ENCODE measurements at regions not wholly inside any gene's neighbourhood (a gene's known extent, or its start where the extent isn't known, plus 50 kb on each side); places are given as distances from the start of the nearest gene placed in this dataset.
"Not testable (repeated sequence)": the region's sequence is repeated elsewhere in the genome, so short reads cannot be mapped to it uniquely, and the experiment has no call there.

- H3K4me3 Mint-ChIP-seq, result no peak overlapping the region
- H3K27ac Mint-ChIP-seq (ENCODE audit: unreplicated experiment), result no peak overlapping the region
- no peaks in the 10 kb centered on the region for H3K27me3 Mint-ChIP-seq (ENCODE audit: low read depth)
- no peaks in the 10 kb centered on the region for H3K9me3 Mint-ChIP-seq
- no peaks in the 10 kb centered on the region for H3K36me3 Mint-ChIP-seq (ENCODE audit: low read depth)
- DNase-seq (ENCODE audit: low read depth, low spot score), result no peak
- TF ChIP-seq CTCF (conservative IDR thresholded peaks at IDR 0.05), result no peak
- no peaks in the 10 kb centered on the region for H3K4me1 Mint-ChIP-seq
These were observed 122.6 kb downstream of the TLR4 start for GRCh38 chr9:117826837-117827236.

- no peaks in the 10 kb centered on the region for H3K36me3 Mint-ChIP-seq (ENCODE audit: low read depth)
- H3K9me3 Mint-ChIP-seq, result no peaks in the 10 kb centered on the region
- no peaks in the 10 kb centered on the region for H3K4me1 Mint-ChIP-seq
- H3K27me3 Mint-ChIP-seq (ENCODE audit: low read depth), result no peaks in the 10 kb centered on the region
- no peak overlapping the region for H3K4me3 Mint-ChIP-seq
- no peak for DNase-seq (ENCODE audit: low read depth, low spot score)
- no peak for TF ChIP-seq CTCF (conservative IDR thresholded peaks at IDR 0.05)
- no peak overlapping the region for H3K27ac Mint-ChIP-seq (ENCODE audit: unreplicated experiment)
These were observed 123.3 kb downstream of the TLR4 start for GRCh38 chr9:117827456-117827855.

GRCh38 chr9:117828466-117828865 is 124.3 kb downstream of the TLR4 start:
- no peaks in the 10 kb centered on the region for H3K27me3 Mint-ChIP-seq (ENCODE audit: low read depth)
- H3K4me3 Mint-ChIP-seq, result no peak overlapping the region
- H3K36me3 Mint-ChIP-seq (ENCODE audit: low read depth), result no peaks in the 10 kb centered on the region
- H3K4me1 Mint-ChIP-seq, result no peaks in the 10 kb centered on the region
- H3K27ac Mint-ChIP-seq (ENCODE audit: unreplicated experiment), result no peak overlapping the region
- no peak for DNase-seq (ENCODE audit: low read depth, low spot score)
- no peak for TF ChIP-seq CTCF (conservative IDR thresholded peaks at IDR 0.05)
- no peaks in the 10 kb centered on the region for H3K9me3 Mint-ChIP-seq

DNA sequence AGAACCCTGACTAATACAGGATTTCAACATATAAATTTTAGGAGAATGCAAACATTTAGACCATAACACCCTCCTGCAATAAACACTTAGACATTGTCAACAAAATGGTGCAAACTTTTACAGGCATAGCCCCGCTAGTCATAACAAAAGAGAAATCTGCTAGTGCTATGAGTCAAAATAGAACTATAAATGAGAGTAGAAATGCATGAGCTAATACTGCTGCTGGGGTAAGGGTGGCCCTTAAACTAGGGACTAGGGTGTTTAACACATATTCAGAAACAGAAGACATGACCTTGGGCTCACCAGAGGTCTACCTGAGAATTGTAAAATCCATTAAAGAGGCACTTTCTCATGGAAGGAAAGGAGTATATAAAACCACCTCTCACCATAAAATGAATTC is 131.6 kb downstream of the TLR4 start:
- Mint-ChIP-seq H3K4me1 (no peaks in the 10 kb centered on the region), H3K4me3 (no peak overlapping the region), H3K36me3 (ENCODE audit: low read depth) (no peaks in the 10 kb centered on the region), H3K9me3 (no peaks in the 10 kb centered on the region), H3K27me3 (ENCODE audit: low read depth) (no peaks in the 10 kb centered on the region), H3K27ac (ENCODE audit: unreplicated experiment) (no peak overlapping the region)
- no peak for DNase-seq (ENCODE audit: low read depth, low spot score)
- TF ChIP-seq CTCF (conservative IDR thresholded peaks at IDR 0.05), result no peak

GRCh38 chr9:117839862-117840261 is 135.7 kb downstream of the TLR4 start:
- no peaks in the 10 kb centered on the region for H3K36me3 Mint-ChIP-seq (ENCODE audit: low read depth)
- H3K27ac Mint-ChIP-seq (ENCODE audit: unreplicated experiment), result no peak overlapping the region
- H3K27me3 Mint-ChIP-seq (ENCODE audit: low read depth), result peaks cover 7% of the 10 kb centered on the region
- no peak for DNase-seq (ENCODE audit: low read depth, low spot score)
- no peaks in the 10 kb centered on the region for H3K9me3 Mint-ChIP-seq
- no peak overlapping the region for H3K4me3 Mint-ChIP-seq
- no peak for TF ChIP-seq CTCF (conservative IDR thresholded peaks at IDR 0.05)
- H3K4me1 Mint-ChIP-seq, result no peaks in the 10 kb centered on the region

DNA sequence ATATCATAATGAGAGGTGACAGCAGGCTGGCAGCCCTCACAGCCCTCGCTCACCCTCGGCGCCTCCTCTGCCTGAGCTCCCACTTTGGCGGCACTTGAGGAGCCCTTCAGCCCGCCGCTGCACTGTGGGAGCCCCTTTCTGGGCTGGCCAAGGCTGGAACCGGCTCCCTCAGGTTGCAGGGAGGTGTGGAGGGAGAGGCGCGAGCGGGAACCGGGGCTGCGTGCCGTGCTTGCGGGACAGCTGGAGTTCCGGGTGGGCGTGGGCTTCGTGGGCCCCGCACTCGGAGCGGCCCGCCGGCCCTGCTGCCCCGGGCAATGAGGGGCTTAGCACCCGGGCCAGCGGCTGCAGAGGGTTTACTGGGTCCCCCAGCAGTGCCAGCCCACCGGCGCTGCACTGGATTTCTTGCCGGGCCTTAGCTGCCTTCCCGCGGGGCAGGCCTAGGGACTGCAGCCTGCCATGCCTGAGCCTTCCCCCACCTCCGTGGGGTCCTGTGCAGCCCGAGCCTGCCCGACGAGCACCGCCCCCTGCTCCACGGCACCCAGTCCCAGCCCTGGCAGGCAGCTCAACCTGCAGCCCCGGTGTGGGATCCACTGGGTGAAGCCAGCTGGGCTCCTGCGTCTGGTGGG is 147.7 kb downstream of the TLR4 start:
- not testable (repeated sequence) for DNase-seq (ENCODE audit: low read depth, low spot score); H3K36me3 Mint-ChIP-seq (ENCODE audit: low read depth); H3K27ac Mint-ChIP-seq (ENCODE audit: unreplicated experiment); H3K4me3 Mint-ChIP-seq; H3K9me3 Mint-ChIP-seq; H3K27me3 Mint-ChIP-seq (ENCODE audit: low read depth); H3K4me1 Mint-ChIP-seq
